Germinal center (tissue), 1 donor: ENCODE measurements at regions not wholly inside any gene's neighbourhood (a gene's known extent, or its start where the extent isn't known, plus 50 kb on each side); places are given as distances from the start of the nearest gene placed in this dataset.

ENCODE experiments used
- DNase-seq: peaks from one replicate; pipeline ENCODE4 v3.0.0; 2012; ENCODE audit warnings: mixed read lengths, low spot score

- DNase-seq: no peak
Measured at GRCh38 chr9:89969156-89969675, 364.4 kb downstream of the GADD45G start.

GRCh38 chr9:89969881-89970639 is 365.2 kb downstream of the GADD45G start:
- no peak for DNase-seq

- no peak for DNase-seq
Measured at GRCh38 chr9:89970701-89971100, 365.9 kb downstream of the GADD45G start.

DNA sequence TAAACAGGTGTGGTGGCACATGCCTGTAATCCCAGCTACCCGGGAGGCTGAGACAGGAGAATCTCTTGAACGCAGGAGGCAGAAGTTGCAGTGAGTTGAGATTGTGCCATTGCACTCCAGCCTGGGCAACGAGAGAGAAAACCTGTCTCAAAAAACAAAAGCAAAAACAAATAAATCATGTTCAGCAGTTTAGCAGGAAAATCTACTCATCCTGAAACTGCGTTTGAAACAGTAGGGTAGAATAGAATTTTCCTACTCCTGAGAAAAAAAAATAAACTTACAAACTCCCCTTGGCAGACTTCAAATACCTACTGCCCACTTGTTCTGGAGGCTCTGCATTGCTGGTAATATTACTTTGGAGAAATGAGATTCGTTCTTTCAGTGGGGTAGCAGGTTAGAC is 367.7 kb downstream of the GADD45G start:
- DNase-seq: no peak

DNA sequence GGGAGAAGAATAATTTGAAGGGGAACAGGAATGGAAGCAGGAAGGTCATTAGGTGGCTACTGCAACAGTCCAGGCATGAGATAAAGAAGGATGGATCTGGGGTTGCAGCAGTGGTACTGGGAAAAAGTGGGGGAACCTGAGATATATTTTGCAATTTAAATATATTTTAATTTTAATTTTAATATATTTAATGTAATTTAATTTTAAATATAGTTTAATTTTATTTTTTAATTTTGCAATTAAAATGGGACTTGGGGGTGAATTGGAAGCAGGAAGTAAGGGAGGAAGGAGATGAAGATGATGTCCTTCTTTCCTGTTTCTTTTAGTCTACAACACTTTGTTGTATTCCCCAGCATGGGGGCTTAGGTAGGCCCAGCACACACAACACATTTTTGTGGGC is 369.8 kb downstream of the GADD45G start:
- no peak for DNase-seq

- no peak for DNase-seq
Measured at GRCh38 chr9:89975024-89975423, 370.2 kb downstream of the GADD45G start.

GRCh38 chr9:89975630-89976029 is 370.8 kb downstream of the GADD45G start:
- no peak for DNase-seq

- no peak for DNase-seq
Measured at GRCh38 chr9:89978185-89978584, 373.4 kb downstream of the GADD45G start.

- no peak for DNase-seq
Measured at GRCh38 chr9:89980600-89980999, 375.8 kb downstream of the GADD45G start.

GRCh38 chr9:89982016-89982415 is 377.2 kb downstream of the GADD45G start:
- DNase-seq: no peak

DNA sequence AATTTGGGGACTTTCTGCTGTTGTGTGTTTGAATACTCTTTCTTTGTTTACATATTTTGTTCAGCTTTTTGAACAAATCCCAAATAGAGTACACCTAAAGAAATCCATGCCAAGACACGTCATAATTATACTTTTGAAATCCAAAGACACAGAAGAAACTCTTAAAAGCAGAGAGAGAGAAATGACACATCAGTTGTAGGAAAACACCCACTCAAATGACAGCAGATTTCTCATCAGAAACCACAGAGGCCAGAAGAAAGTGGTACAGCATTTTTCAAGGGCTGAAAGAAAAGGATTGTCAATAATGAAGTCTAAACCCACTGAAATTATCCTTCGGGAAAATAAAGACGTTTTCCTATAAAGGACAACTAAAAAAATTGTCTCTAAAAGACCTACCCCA is 378.6 kb downstream of the GADD45G start:
- no peak for DNase-seq

DNA sequence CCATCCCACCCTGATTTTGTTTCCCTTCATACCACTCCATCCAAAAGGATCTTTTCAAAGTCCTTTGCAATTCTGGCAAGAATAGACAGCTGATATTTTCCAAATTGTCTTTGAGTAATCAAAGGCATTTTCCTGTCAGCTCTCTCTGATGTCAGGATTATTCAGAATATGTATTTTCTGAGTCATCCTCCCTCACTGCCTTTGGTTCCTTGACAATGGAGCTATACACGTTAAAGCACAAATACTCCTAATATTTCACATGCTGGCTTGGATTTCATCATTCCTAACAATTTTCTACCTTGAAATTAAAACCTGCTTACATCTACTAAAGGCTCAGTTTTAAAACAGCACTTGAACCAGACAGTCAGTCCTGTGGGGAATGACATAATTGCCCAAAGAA is 379.4 kb downstream of the GADD45G start:
- no peak for DNase-seq

- DNase-seq: no peak
Measured at GRCh38 chr9:89985068-89985467, 380.3 kb downstream of the GADD45G start.

GRCh38 chr9:89986190-89986589 is 381.4 kb downstream of the GADD45G start:
- no peak for DNase-seq

DNA sequence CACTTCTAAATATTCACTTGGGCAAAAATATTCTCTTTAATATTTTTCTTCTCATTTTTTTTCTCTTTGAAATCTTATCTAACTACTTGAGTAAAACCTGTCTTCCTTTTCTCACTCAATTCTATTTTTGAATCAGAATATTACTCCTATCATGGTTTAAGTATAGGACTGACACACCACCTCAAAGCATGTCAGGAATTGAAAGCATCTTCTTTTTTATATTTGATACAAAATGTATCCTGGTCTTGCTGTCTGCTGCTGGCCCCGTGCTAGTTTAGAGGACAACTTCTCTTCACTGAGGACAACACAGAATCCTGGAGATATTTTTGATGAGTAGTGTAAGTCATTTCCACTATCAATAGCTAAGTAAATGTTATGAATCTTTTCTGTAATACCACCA is 383.6 kb downstream of the GADD45G start:
- DNase-seq: no peak

DNA sequence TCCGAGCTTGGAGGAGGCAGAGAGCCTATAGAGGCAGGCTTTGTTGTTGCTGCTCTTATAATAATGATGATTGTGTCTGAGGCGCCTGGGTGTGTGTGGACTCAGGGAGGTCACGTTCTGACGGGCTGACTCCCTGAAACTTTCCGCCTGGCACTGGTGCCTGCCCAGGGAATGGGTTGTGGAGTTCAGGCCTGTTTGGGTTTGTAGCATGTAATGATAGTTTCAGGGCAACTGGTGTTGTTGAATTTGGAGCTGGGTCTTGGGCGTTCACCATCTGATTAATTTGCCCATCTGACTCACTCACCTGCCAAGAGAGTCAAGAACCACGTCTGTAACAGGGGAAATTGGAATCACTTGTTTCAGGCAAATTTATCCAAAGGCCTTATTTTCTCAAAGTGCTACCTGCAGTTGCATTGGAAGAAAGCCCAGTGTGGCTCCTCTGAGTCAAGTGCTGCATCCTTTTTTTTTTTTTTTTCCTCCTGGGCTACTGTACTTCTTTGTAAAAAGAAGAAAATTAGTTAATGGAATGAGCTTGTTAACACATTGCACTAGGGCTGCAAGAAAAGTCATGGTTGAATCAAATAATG is 386.5 kb downstream of the GADD45G start:
- DNase-seq: no peak

GRCh38 chr9:89992326-89993198 is 387.8 kb downstream of the GADD45G start:
- DNase-seq: no peak

- no peak for DNase-seq
Measured at GRCh38 chr9:89993678-89994630, 389.1 kb downstream of the GADD45G start.

GRCh38 chr9:89994988-89995613 is 390.3 kb downstream of the GADD45G start:
- no peak for DNase-seq

- no peak for DNase-seq
Measured at GRCh38 chr9:89996116-89996515, 391.3 kb downstream of the GADD45G start.

DNA sequence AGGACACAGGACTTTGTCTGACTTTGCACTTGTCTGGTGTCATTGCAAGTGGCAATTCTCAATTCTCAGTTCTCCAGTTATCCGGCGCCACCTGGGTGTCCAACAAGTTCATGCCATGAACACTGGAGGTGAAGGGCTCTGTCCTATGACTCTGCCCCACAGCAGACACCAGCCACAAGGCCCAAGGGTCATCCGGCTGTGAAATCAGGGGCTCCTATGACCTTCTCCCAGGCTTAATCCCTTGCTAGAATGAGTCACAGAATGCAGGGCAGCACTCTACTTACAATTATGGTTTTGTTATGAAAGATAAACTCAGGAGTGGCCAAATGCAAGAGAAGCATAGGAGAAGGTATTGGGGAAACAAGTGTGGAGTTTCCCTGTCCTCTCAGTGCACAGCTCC is 392.0 kb downstream of the GADD45G start:
- DNase-seq: no peak
